Aorta (tissue), 5 donors: ENCODE measurements at regions not wholly inside any gene's neighbourhood (a gene's known extent, or its start where the extent isn't known, plus 50 kb on each side); places are given as distances from the start of the nearest gene placed in this dataset.

Experiments
- ATAC-seq: fragments of 200-7000 bp; cut with Tn5 transposase; one replicate; pipeline ENCODE4 v1.9.1; 2022; ENCODE audit warnings: moderate library complexity; ENCODE audit not compliant: low FRiP score
- DNase-seq, 2 donors: peaks; one replicate each; pipeline ENCODE4 v3.0.0-alpha.2; 2020
- H3K27ac ChIP-seq, 2 donors: one replicate each; pipeline ENCODE4 v1.5.1; 2013; ENCODE audit warnings: low read length in 2 of 2, mild to moderate bottlenecking in 2 of 2, moderate library complexity in 2 of 2, control low read depth in 1 of 2, inconsistent platforms in 1 of 2, low read depth in 1 of 2
- H3K27me3 ChIP-seq, 2 donors: one replicate each; pipeline ENCODE4 v1.6.1; 2013; ENCODE audit warnings: control low read depth in 1 of 2, low read length in 1 of 2, mild to moderate bottlenecking in 1 of 2, moderate library complexity in 1 of 2; ENCODE audit not compliant: insufficient read depth in 2 of 2, control insufficient read depth in 1 of 2
- H3K36me3 ChIP-seq, 2 donors: one replicate each; pipeline ENCODE4 v1.6.1; 2013; ENCODE audit warnings: control low read depth in 1 of 2, low read length in 1 of 2, mild to moderate bottlenecking in 1 of 2; ENCODE audit not compliant: insufficient read depth in 2 of 2, control insufficient read depth in 1 of 2
- H3K4me1 ChIP-seq, 2 donors: one replicate each; pipeline ENCODE4 v1.6.1; 2013; ENCODE audit warnings: low read length in 2 of 2, control low read depth in 1 of 2, mild to moderate bottlenecking in 1 of 2, moderate library complexity in 1 of 2; ENCODE audit not compliant: insufficient read depth in 2 of 2, control insufficient read depth in 1 of 2
- H3K4me3 ChIP-seq, 2 donors: one replicate each; pipeline ENCODE4 v1.5.1; 2013; ENCODE audit warnings: low read length in 2 of 2, control low read depth in 1 of 2, mild to moderate bottlenecking in 1 of 2
- H3K9me3 ChIP-seq: one replicate; pipeline ENCODE4 v1.6.1; 2013; ENCODE audit warnings: mild to moderate bottlenecking, low read length; ENCODE audit not compliant: control insufficient read depth
- WGBS, 2 donors: extraction: QIAGEN DNeasy Blood & Tissue Kit; methylation state at CpG; one replicate each; pipeline ENCODE4 v1.1.7; 2013; 5-methylcytosine and 5-hydroxymethylcytosine counted together
- intact Hi-C, 2 donors: fragments of 100-400 bp; cut with DNase I; formaldehyde crosslinking; loops; one replicate each; pipeline versions ENCODE4 v1.14.2 to v1.15.0; 2022
- donor health status: healthy with polysubstance abuse.
- donor health status: Bipolar disorder and iron deficiency.
- donor health status: DM: no; HTN: no; CAD: no.
- donor health status: DM: no; HTN: no; CAD: no.
- donor health status: DM: yes; HTN: yes; CAD: no.

- ATAC-seq (no peak), DNase-seq (no peak)
- H3K27me3 ChIP-seq, result no peaks in the 10 kb centered on the region
- intact Hi-C loops, result no loop called here
- no peaks in the 10 kb centered on the region for H3K9me3 ChIP-seq
- H3K4me3 ChIP-seq, result no peak overlapping the region
- H3K36me3 ChIP-seq, result no peaks in the 10 kb centered on the region
- WGBS, 2 donors, result 60 to 65% methylated on average over 4 of the region's 4 CpGs
- no peaks in the 10 kb centered on the region for H3K4me1 ChIP-seq
- no peak overlapping the region for H3K27ac ChIP-seq
Observed at GRCh38 chr7:153397459-153397858, 637.9 kb downstream of the ACTR3B start.

GRCh38 chr7:153397906-153398305 lies 638.4 kb downstream of the ACTR3B start:
- DNase-seq (no peak), ATAC-seq (no peak)
- Histone ChIP-seq H3K4me3 (no peak overlapping the region), H3K27me3 (no peaks in the 10 kb centered on the region), H3K36me3 (no peaks in the 10 kb centered on the region), H3K9me3 (no peaks in the 10 kb centered on the region), H3K27ac (no peak overlapping the region), H3K4me1 (no peaks in the 10 kb centered on the region)
- intact Hi-C loops, result no loop called here
- WGBS, 2 donors, result 80 to 83% methylated on average over 3 of the region's 3 CpGs

GRCh38 chr7:153398370-153398769 lies 638.8 kb downstream of the ACTR3B start:
- no peaks in the 10 kb centered on the region for H3K9me3 ChIP-seq
- intact Hi-C loops, result no loop called here
- no peak overlapping the region for H3K27ac ChIP-seq
- no peak overlapping the region for H3K4me3 ChIP-seq
- H3K36me3 ChIP-seq, result no peaks in the 10 kb centered on the region
- no peak for DNase-seq
- no peaks in the 10 kb centered on the region for H3K4me1 ChIP-seq
- WGBS, 2 donors, result 82 to 84% methylated on average over 2 of the region's 2 CpGs
- H3K27me3 ChIP-seq, result no peaks in the 10 kb centered on the region
- ATAC-seq, result no peak

- ATAC-seq, result no peak
- 79 to 82% methylated on average over 8 of the region's 8 CpGs for WGBS, 2 donors
Observed at GRCh38 chr7:153398789-153399553, 639.4 kb downstream of the ACTR3B start.

GRCh38 chr7:153399554-153399940 lies 640.0 kb downstream of the ACTR3B start:
- Histone ChIP-seq H3K36me3 (no peaks in the 10 kb centered on the region), H3K4me3 (no peak overlapping the region), H3K9me3 (no peaks in the 10 kb centered on the region), H3K4me1 (no peaks in the 10 kb centered on the region), H3K27me3 (no peaks in the 10 kb centered on the region), H3K27ac (no peak overlapping the region)
- ATAC-seq, result no peak
- no peak for DNase-seq
- WGBS, 2 donors, result 89 to 94% methylated on average over 1 of the region's 1 CpG
- intact Hi-C loops, result no loop called here

More at GRCh38 chr7:153398789-153399553, 639.4 kb downstream of the ACTR3B start:
- DNase-seq, result no peak
- Histone ChIP-seq H3K4me1 (no peaks in the 10 kb centered on the region), H3K27me3 (no peaks in the 10 kb centered on the region), H3K9me3 (no peaks in the 10 kb centered on the region), H3K36me3 (no peaks in the 10 kb centered on the region), H3K4me3 (no peak overlapping the region), H3K27ac (no peak overlapping the region)
- intact Hi-C loops, result no loop called here

- intact Hi-C loops, result no loop called here
- ATAC-seq (no peak), DNase-seq (no peak)
- no peaks in the 10 kb centered on the region for H3K27me3 ChIP-seq
- H3K4me1 ChIP-seq, result no peaks in the 10 kb centered on the region
- H3K36me3 ChIP-seq, result no peaks in the 10 kb centered on the region
- 81 to 84% methylated on average over 18 to 19 of the region's 19 CpGs for WGBS, 2 donors
- H3K4me3 ChIP-seq, result no peak overlapping the region
- H3K27ac ChIP-seq, result no peak overlapping the region
- H3K9me3 ChIP-seq, result no peaks in the 10 kb centered on the region
Observed at GRCh38 chr7:153400735-153401593, 641.4 kb downstream of the ACTR3B start.

- intact Hi-C loops, result no loop called here
- no peaks in the 10 kb centered on the region for H3K4me1 ChIP-seq
- H3K4me3 ChIP-seq, result no peak overlapping the region
- no peaks in the 10 kb centered on the region for H3K36me3 ChIP-seq
- 86 to 89% methylated on average over 9 of the region's 9 CpGs for WGBS, 2 donors
- H3K27ac ChIP-seq, result no peak overlapping the region
- no peak for DNase-seq
- H3K27me3 ChIP-seq, result no peaks in the 10 kb centered on the region
- H3K9me3 ChIP-seq, result no peaks in the 10 kb centered on the region
- no peak for ATAC-seq
Observed at GRCh38 chr7:153401795-153402720, 642.5 kb downstream of the ACTR3B start.

- ATAC-seq (no peak), DNase-seq (no peak)
- no peaks in the 10 kb centered on the region for H3K27me3 ChIP-seq
- no peak overlapping the region for H3K4me3 ChIP-seq
- no peaks in the 10 kb centered on the region for H3K9me3 ChIP-seq
- no peak overlapping the region for H3K27ac ChIP-seq
- intact Hi-C loops, result no loop called here
- H3K36me3 ChIP-seq, result no peaks in the 10 kb centered on the region
- no peaks in the 10 kb centered on the region for H3K4me1 ChIP-seq
- 87 to 88% methylated on average over 7 of the region's 7 CpGs for WGBS, 2 donors
Observed at GRCh38 chr7:153402721-153403541, 643.4 kb downstream of the ACTR3B start.
